ENCODE measurements at regions not wholly inside any gene's neighbourhood (a gene's known extent, or its start where the extent isn't known, plus 50 kb on each side); places are given as distances from the start of the nearest gene placed in this dataset.

GRCh38 chr2:200209030-200209429, 97.5 kb upstream of the SPATS2L start:
- Histone ChIP-seq H3K4me3 (no peak overlapping the region), H3K4me1 (no peaks in the 10 kb centered on the region), H3K27ac (no peak overlapping the region), H3K9me3 (peaks cover 0 to 2% (median 0%) of the 10 kb centered on the region in 4 donors), H3K36me3 (no peaks in the 10 kb centered on the region), H3K27me3 (no peaks in the 10 kb centered on the region)
- intact Hi-C loops (cut with DNase I), result no loop called here
- no peak for DNase-seq
- WGBS, 2 donors, result 89 to 91% methylated on average over 22 of the region's 22 CpGs
- TF ChIP-seq POLR2AphosphoS5 (IDR thresholded peaks at IDR 0.05) (no peak), POLR2A (IDR thresholded peaks at IDR 0.05) (no peak), EP300 (IDR thresholded peaks at IDR 0.05) (no peak), CTCF (IDR thresholded peaks at IDR 0.05) (no peak)

- H3K4me1 ChIP-seq, result no peaks in the 10 kb centered on the region
- intact Hi-C loops (cut with DNase I), result no loop called here
- DNase-seq, result no peak
These were observed 94.8 kb upstream of the SPATS2L start for GRCh38 chr2:200211643-200212042.

GRCh38 chr2:200212862-200213425, 93.5 kb upstream of the SPATS2L start:
- H3K27me3 ChIP-seq, result no peaks in the 10 kb centered on the region
- H3K9me3 ChIP-seq, result no peaks in the 10 kb centered on the region
- TF ChIP-seq POLR2AphosphoS5 (IDR thresholded peaks at IDR 0.05), result no peak
- TF ChIP-seq EP300 (IDR thresholded peaks at IDR 0.05), result no peak
- TF ChIP-seq POLR2A (IDR thresholded peaks at IDR 0.05), result no peak
- no peak for TF ChIP-seq CTCF (IDR thresholded peaks at IDR 0.05)
- 95 to 96% methylated on average over 5 of the region's 5 CpGs for WGBS, 2 donors
- no peak overlapping the region for H3K4me3 ChIP-seq
- H3K27ac ChIP-seq, result no peak overlapping the region
- H3K4me1 ChIP-seq, result no peaks in the 10 kb centered on the region
- DNase-seq, result no peak
- no peaks in the 10 kb centered on the region for H3K36me3 ChIP-seq
- intact Hi-C loops (cut with DNase I), result no loop called here

More at GRCh38 chr2:200211643-200212042, 94.8 kb upstream of the SPATS2L start:
- H3K9me3 ChIP-seq, result no peaks in the 10 kb centered on the region
- 20 to 57% methylated on average over 5 of the region's 5 CpGs for WGBS, 2 donors
- no peaks in the 10 kb centered on the region for H3K36me3 ChIP-seq
- H3K4me3 ChIP-seq, result no peak overlapping the region
- TF ChIP-seq POLR2AphosphoS5 (IDR thresholded peaks at IDR 0.05), result no peak
- no peak for TF ChIP-seq CTCF (IDR thresholded peaks at IDR 0.05)
- no peak for TF ChIP-seq POLR2A (IDR thresholded peaks at IDR 0.05)
- no peak for TF ChIP-seq EP300 (IDR thresholded peaks at IDR 0.05)
- H3K27ac ChIP-seq, result no peak overlapping the region
- no peaks in the 10 kb centered on the region for H3K27me3 ChIP-seq

GRCh38 chr2:200216310-200216709, 90.2 kb upstream of the SPATS2L start:
- no peak overlapping the region for H3K27ac ChIP-seq
- no peak for DNase-seq
- no peaks in the 10 kb centered on the region for H3K36me3 ChIP-seq
- no peaks in the 10 kb centered on the region for H3K27me3 ChIP-seq
- no peaks in the 10 kb centered on the region for H3K9me3 ChIP-seq
- WGBS, 2 donors, result 71 to 88% methylated on average over 4 of the region's 4 CpGs
- intact Hi-C loops (cut with DNase I), result no loop called here
- no peaks in the 10 kb centered on the region for H3K4me1 ChIP-seq
- TF ChIP-seq POLR2AphosphoS5 (IDR thresholded peaks at IDR 0.05) (no peak), CTCF (IDR thresholded peaks at IDR 0.05) (no peak), EP300 (IDR thresholded peaks at IDR 0.05) (no peak), POLR2A (IDR thresholded peaks at IDR 0.05) (no peak)
- no peak overlapping the region for H3K4me3 ChIP-seq

- Histone ChIP-seq H3K27me3 (no peaks in the 10 kb centered on the region), H3K36me3 (no peaks in the 10 kb centered on the region), H3K27ac (no peak overlapping the region), H3K9me3 (no peaks in the 10 kb centered on the region), H3K4me1 (no peaks in the 10 kb centered on the region), H3K4me3 (no peak overlapping the region)
- no peak for TF ChIP-seq POLR2A (IDR thresholded peaks at IDR 0.05)
- no peak for TF ChIP-seq CTCF (IDR thresholded peaks at IDR 0.05)
- TF ChIP-seq EP300 (IDR thresholded peaks at IDR 0.05), result no peak
- TF ChIP-seq POLR2AphosphoS5 (IDR thresholded peaks at IDR 0.05), result no peak
- intact Hi-C loops (cut with DNase I), result no loop called here
- no peak for DNase-seq
- 87 to 95% methylated on average over 1 of the region's 1 CpG for WGBS, 2 donors
These were observed 89.2 kb upstream of the SPATS2L start for GRCh38 chr2:200217320-200217719.
